ENCODE measurements at regions not wholly inside any gene's neighbourhood (a gene's known extent, or its start where the extent isn't known, plus 50 kb on each side); places are given as distances from the start of the nearest gene placed in this dataset.
"Not testable (repeated sequence)": the region's sequence is repeated elsewhere in the genome, so short reads cannot be mapped to it uniquely, and the experiment has no call there.

DNA sequence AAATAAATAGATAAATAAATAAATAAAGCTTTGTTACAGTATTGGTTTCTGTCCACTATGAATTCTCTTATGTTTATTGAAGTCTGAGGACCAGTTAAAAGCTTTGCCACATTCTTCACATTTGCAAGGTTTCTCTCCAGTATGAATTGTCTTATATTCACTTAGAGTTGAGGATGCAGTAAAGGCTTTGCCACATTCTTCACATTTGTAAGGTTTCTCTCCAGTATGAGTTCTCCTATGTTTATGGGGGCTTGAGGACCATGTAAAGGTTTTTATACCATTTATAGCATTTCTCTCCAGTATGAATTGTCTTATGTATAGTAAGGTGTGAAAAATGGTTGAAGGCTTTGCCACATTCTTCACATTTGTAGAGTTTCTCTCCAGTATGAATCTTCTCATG is 168.3 kb downstream of the ZNF737 start:
- DNase-seq (ENCODE audit: low read depth in 4 of 4, low spot score in 2 of 4), result no peak

DNA sequence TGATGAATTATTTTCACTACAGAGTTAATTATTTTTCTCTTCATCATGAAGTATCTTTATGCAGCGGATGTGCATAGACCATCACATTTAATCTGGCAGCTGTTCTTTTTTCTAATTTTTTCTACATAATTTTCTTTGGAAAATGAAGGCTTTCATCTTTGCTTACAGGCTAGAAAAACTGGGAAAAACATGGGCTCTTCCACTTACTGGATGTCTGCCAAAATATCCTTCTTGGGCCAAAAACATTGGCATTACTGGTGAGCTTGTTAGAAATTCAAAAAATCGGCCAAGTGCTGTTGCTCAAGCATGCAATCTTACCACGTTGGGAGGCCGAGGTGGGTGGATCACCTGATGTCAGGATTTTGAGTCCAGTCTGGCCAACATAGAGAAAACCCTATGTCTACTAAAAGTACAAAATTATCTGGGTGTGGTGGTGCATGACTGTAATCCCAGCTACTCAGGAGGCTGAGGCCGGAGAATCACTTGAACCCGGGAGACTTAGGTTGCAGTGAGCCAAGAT is 176.8 kb downstream of the ZNF737 start:
- no peak for DNase-seq (ENCODE audit: low read depth in 4 of 4, low spot score in 2 of 4)

DNA sequence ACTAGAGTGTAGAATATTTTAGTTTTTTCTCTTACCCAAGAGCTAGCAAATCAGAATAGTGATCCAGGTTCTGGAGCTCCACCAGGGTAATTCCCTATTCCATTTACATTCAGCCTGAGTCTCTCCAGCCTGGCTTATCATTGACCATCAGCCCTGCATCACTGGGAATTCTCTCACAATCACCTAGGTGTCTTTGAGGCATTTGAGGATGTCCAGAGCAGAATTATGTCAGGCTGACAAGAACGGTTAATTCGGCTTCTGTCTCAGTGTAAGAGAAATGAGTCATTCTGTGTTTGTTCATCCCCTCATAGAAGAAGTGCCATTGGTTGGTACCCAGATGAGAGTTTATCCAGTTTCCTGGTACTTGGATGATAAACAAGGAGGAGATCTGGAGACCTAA is 180.5 kb downstream of the ZNF737 start:
- DNase-seq (ENCODE audit: low read depth in 4 of 4, low spot score in 2 of 4), result no peak

DNA sequence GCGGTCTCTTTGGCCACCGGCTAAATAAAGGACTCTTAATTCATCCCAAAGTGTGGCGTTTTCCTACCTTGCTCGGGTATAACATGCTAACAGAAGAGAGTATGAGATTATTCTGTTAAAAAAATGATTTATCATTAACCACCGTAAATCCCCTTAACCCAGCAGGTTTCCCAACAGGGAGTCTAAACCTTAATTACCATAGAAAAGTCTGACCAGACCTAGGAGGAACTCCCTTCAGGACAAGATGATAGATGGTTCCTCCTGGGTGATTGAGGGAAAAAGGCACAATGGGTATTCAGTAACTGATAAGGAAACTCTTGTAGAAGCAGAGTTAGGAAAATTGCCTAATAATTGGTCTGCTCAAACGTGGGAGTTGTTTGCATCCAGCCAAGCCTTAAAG is 193.7 kb downstream of the ZNF737 start:
- no peak for DNase-seq (ENCODE audit: low read depth in 4 of 4, low spot score in 2 of 4)

DNA sequence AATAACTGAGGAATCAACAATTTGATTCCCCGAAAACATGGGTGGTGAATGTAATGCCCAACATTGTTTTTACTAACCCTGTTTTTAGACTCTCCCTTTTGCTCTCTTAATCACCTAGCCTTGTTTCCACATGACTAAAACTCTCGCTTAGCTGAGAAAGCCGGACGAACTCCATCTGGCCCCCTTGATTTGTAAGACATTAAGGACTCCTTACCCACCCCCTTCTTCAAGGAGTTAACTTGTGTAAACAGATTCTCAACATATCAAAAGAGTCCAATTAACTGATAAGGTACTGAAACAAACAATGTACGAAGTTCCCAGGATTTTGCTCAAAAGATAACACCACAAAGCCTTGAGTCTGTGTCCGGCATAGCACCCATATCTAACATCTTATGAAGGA is 194.3 kb downstream of the ZNF737 start:
- not testable (repeated sequence) for DNase-seq (ENCODE audit: low read depth in 4 of 4, low spot score in 2 of 4)

DNA sequence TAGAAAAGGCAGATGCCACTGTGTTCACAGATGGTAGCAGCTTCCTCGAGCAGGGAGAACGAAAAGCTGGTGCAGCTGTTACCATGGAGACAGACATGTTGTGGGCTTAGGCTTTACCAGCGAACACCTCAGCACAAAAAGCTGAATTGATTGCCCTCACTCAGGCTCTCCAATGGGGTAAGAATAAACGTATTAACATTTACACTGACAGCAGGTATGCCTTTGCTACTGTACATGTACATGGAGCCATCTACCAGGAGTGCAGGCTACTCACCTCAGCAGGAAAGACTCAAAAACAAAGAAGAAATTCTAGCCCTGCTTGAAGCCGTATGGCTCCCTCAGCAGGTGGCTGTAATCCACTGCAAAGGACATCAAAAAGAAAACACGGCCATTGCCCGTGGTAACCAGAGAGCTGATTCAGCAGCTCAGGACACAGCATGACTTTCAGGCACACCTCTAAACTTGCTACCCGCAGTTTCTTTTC is 197.7 kb downstream of the ZNF737 start:
- peak; percentile 31 to 52 (median 34) for DNase-seq (ENCODE audit: low read depth in 4 of 4, low spot score in 2 of 4)

DNA sequence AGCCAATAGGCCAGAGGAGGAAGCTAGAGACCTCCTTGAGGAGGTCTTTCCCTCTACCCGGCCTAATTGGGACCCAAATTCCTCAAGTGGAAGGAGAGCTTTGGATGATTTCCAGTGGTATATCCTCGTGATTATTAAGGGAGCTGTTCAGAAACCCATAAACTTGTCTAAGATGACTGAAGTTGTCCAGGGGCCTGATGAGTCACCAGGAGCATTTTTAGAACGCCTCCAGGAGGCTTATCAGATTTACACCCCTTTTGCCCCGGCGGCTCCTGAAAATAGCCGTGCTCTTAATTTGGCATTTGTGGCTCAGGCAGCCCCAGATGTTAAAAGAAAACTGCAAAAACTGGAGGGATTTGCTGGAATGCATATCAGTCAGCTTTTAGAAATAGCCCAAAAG is 198.1 kb downstream of the ZNF486 start:
- DNase-seq (ENCODE audit: low read depth in 4 of 4, low spot score in 2 of 4), result no peak

DNA sequence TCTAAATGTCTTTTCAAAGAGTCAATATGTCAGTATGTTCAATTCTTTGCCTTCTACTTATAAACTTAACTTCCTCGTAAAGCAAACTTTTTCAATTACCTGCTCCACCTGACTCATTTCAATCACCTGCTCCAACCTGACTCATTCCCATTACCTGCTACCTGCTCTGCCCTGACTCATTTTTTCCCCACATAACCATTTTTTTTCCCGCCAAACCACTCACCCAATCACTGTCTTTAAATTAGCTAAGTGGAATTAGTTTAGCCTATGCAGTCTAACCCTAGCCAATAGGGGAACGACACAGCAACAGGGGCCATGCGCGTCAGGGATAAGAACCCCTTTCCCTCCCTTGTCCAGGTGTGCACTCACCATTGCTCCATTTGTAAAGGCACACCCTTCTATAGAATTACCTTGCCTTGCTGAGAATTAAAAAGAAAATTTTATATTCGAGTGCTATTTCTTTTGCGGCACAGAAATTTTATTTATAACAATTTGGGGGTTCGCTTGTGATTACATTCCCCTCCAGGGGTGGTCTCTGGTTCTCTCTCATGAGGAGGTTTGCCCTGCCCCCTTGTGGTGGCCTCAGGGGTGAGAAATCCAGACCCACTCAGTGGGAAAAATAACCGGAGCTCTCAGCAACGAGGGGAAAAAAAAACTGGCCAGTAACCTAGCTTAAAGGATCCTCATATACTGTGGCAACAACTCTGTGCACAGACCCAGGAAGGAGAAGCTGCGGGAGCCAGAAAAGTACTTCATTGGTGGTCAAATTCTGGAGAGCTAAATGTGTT is 193.1 kb downstream of the ZNF486 start:
- DNase-seq (ENCODE audit: low read depth in 4 of 4, low spot score in 2 of 4), result peak in 1 of 4 donors; percentile 17

DNA sequence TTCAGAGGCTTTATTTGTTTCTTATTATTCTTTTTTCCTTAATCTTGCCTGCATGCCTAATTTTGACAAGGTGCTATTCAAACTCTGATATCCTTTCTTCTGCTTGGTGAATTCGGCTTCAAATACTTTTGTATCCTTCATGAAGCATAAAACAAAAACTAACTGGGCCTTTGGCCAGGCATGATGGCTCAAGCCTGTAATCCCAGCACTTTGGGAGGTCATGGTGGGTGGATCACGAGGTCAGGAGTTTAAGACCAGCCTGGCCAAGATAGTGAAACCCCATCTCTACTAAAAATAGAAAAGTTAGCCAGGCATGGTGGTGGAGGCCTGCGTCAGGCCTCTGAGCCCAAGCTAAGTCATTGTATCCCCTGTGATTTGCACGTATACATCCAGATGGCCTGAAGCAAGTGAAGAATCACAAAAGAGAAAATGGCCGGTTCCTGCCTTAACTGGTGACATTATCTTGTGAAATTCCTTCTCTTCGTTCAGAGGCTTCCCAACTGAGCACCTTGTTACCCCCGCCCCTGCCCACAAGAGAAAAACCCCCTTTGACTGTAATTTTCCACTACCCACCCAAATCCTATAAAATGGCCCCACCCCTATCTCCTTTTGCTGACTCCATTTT is 191.9 kb downstream of the ZNF486 start:
- not testable (repeated sequence) for DNase-seq (ENCODE audit: low read depth in 4 of 4, low spot score in 2 of 4)

DNA sequence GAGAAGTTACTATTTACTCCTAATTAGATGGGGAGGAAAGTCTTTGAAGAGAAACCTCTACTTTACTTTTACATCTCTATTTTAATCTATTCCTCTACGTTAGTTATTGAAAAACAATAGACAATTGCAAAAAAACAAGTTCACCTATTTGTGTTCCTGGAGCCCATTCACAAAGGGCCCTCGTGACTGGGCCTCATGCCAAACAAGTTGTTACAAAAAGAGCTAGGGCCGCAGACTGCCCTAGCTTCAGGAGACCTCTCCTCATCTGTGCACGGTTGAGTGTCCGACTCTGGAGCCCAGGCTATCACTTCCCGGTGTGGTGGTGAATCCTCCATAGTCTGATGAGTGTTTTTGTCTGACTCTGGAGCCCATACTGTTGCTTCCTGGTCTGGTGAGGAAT is 190.9 kb downstream of the ZNF486 start:
- no peak for DNase-seq (ENCODE audit: low read depth in 4 of 4, low spot score in 2 of 4)

DNA sequence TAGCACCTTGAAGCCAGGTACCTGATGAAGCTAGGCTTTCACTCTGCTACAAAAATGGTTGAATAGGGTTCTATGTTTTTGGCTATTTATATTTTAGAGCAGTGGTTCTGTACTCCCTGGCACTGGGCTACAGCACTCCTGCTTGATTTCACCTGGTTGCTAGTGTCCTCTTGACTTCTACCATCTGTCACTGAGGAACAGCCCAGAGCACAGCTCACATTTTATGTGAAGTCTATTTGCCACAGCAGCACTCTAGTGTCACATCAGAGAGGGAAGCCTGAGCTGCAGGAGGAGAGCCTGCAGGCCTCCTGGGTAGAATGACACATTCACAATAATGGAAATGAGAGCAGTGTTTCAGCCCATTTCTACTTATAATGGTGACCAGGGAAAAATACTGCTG is 184.2 kb downstream of the ZNF486 start:
- DNase-seq (ENCODE audit: low read depth in 4 of 4, low spot score in 2 of 4), result no peak

DNA sequence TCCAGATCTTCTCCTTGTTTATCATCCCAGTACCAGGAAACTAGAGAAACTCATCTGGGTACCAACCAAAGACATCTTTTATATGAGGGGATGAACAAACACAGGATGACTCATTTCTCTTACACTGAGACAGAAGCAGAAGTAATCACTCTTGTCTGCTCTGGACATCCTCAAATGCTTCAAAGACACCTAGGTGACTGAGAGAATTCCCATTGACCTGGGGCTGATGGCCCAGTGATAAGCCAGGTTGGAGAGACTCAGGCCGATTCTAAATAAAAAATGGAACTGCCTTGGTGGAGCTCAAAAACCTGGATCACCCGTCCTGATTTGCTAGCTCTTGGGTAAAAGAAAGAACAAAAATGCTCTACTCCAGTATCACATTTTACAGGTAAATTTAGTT is 182.2 kb downstream of the ZNF486 start:
- DNase-seq (ENCODE audit: low read depth in 4 of 4, low spot score in 2 of 4), result no peak

DNA sequence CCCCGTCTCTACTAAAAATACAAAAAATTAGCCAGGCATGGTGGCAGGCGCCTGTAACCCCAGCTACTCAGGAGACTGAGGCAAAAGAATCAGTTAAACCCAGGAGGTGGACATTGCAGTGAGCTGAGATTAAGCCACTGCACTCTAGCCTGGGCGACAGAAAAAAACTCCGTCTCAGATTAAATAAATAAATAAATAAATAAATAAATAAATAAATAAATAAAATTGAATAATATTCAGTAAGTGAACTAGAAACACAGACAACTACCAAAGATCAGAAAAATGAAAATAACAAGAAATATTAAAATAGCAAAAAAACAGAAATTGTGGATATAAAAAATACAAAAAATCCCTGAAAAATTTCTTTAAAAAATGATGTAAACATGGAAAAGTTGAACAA is 172.4 kb downstream of the ZNF486 start:
- DNase-seq (ENCODE audit: low read depth in 4 of 4, low spot score in 2 of 4), result no peak

DNA sequence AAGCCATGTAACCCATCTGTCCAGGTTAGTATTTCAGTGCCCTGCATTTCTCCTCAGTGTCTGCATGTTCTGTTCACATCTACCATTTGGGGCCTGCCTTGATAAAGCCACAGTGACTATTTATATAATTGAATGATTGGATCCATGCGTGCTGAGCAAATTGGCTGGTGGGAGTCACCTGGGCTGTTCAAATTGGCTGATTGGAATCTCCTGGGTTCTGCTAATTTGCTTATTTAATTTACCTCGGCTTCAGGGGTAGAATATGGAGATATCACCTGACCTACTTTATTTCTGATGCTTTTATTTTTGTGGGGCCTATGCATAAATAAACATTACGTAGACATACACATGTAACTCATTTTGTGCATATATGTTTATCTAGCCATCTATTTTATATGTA is 167.7 kb downstream of the ZNF486 start:
- no peak for DNase-seq (ENCODE audit: low read depth in 4 of 4, low spot score in 2 of 4)

DNA sequence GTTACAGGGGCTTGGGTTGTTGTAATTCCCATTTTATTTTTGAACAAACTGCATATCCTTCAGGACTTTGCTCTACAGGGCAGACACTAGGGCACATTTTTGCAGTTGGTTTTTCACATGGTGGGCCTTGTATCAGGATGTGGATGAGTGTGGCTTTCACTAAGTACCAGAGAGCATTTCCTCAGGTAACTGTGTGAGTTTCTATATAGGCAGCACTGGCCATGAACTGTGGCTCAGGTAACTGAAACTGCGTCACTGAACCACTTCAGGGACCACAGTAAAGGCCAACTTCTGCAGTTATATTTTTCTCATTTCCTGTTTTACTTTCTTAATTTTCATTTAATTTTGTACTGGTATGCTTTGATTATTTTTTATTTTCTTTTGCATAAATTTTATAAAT is 166.5 kb downstream of the ZNF486 start:
- no peak for DNase-seq (ENCODE audit: low read depth in 4 of 4, low spot score in 2 of 4)

DNA sequence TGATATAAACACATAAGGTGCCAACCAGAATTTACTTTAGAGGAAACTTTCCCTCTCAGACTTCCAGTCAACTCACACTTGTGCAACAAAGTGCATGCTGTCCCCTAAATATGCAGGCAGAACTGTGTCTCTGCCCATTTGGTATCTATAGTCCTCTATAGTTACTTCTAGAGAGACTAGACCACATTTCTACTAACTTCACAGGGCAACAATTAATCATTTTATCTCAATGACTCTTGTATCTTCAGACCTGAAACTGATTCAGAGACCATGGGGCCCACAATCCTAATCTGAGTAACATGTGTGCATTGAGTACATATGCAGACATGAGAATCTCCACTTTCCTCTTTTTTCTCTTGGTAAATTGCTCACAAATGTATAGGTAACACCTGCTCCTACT is 158.1 kb downstream of the ZNF486 start:
- DNase-seq (ENCODE audit: low read depth in 4 of 4, low spot score in 2 of 4), result no peak

DNA sequence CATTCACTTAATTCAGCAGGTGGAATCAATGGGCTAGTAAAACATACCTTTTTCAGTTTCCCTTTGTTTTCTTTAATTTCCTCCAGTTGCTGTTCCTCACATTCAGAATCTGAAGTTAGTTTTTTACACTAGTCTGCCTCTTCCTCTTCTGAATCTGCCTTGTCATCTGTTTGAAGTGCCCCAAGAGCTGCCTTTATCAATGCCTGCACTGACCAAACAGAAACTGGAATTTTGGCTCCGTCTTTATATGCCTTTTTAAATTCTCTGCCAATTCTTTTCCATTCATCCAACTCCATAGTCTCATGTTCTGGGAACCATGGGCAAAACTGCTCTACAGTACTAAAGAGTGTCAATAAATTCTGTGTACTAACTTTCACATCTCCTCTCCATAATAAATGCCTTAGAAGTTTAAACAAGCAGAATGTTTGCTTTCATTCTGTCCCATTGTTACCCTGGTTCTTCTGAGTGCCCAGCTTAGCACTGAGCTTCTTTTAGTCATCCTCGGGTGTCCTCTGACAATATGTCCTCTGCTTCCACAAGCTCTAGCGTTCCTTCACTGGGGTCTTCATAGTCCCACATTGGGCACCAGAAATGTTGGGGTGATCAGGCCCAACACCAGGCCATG is 154.2 kb downstream of the ZNF486 start:
- no peak for DNase-seq (ENCODE audit: low read depth in 4 of 4, low spot score in 2 of 4)

DNA sequence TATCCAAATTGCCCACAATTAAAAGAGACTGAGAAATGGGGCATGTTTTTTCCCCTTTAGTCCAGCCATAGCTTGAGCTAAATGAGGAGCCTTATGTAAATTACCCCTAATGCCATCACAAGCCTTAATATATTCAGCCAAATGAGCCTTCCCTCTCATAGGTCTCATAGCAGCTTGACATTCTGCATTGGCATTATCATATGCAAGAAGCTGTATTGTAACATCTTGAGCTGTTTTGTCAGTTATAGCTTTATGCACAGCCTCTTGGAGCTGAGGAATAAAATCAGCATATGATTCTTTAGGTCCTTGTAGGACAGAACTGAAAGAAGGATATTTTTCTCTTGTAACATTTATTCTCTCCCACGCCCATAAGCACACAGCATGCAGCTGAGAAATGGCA is 153.2 kb downstream of the ZNF486 start:
- DNase-seq (ENCODE audit: low read depth in 4 of 4, low spot score in 2 of 4), result no peak

DNA sequence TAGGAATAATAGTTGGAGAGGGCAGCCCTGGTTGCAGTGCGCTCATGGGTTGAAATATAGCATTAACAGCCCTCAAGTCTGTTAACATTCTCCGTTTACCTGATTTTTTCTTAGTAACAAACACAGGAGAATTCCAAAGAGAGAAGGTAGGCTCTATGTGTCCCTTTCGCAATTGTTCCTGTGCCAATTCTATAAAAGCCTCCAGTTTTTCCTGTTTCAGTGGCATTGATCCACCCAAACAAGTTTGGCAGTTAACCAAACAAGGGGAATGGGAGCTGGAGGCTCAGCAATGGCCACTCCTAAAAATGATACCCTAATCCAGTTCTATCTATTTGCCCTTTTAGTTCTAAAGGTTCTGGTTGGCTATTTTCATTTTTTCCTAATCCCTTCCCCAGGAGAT is 151.6 kb downstream of the ZNF486 start:
- no peak for DNase-seq (ENCODE audit: low read depth in 4 of 4, low spot score in 2 of 4)

DNA sequence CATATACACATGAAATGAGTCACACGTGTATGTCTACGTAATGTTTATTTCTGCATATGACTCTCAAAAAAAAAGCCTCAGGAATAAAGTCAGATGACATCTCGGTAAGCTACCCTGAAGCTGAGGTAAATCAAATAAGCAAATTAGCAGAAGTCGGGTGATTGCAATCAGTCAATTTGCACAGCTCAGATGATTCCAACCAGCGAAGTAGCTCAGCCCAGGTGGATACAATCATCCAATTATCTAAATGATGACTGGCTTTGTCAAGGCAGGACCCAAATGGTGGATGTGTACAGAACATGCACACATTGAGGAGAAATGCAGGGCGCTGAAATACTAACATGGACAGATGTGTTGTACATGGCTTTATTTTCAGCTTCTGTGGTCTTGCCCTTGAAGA is 148.5 kb downstream of the ZNF486 start:
- no peak for DNase-seq (ENCODE audit: low read depth in 4 of 4, low spot score in 2 of 4)

DNA sequence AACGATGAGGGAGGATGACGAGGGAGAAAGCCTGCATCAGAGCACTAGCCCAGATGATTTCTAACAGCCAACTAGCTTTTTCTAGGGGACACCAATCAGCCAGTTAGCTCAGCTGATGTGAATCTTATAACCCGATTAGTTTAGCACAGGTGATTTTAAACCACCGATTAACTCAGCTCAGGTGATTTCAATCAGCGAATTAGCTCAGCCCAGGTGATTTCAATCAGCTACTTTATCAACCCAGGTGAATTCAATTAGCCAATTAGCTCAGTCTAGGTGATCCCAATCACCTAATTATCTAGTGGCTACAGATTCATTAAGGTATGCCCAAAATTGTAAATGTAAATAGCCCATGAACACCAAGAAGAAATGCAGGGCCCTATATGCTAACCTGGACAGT is 146.9 kb downstream of the ZNF486 start:
- no peak for DNase-seq (ENCODE audit: low read depth in 4 of 4, low spot score in 2 of 4)

DNA sequence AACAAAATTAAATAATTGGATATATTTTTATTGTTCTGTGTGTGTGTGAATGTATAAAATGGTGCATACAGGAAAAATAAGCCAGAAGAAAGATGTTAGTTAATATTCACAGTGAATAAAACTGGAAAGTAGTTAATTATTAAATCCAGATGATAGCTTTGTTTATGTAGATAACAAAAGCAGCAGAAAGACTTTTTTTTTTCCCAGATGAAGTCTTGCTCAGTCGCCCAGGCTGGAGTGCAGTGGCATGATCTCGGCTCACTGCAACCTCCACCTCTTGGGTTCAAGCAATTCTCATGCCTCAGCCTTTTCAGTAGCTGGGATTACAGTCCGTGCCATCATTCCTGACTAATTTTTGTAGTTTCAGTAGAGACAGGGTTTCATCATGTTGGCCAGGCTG is 140.1 kb downstream of the ZNF486 start:
- DNase-seq (ENCODE audit: low read depth in 4 of 4, low spot score in 2 of 4), result no peak
